Globus pallidus (tissue), 1 donor: ENCODE measurements at regions not wholly inside any gene's neighbourhood (a gene's known extent, or its start where the extent isn't known, plus 50 kb on each side); places are given as distances from the start of the nearest gene placed in this dataset.
"Not testable (repeated sequence)": the region's sequence is repeated elsewhere in the genome, so short reads cannot be mapped to it uniquely, and the experiment has no call there.

Source experiments
- DNase-seq: peaks from one replicate; pipeline ENCODE4 v3.0.0-alpha.2; 2015; ENCODE audit warnings: low spot score

DNA sequence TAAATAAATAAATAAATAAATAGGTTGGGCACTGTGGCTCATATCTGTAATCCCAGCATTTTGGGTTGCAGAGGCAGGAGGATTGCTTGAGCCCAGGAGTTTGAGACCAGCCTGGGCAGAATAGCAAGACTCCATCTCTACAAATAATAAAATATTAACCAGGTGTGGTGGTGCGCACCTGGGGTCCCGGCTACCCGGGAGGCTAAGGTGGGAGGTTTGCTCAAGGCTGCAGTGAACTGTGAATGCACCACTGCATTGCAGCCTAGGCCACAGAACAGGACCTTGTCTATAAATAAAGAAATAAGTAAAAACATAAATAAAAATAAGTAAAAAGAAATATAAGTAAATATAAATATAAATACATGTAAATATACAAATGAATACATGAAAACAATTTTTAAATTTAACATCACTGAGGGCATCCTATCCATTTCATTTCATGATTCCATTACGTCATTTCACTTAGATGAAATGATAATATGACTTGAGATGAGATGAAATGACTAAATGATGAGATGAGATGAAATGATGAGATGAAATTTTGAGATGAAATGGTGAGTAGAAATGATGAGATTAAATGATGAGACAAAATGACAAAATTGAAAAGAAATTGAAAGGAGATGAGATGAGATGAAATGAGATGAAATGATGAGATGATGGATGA lies 233.4 kb downstream of the GOLGA6L6 start:
- not testable (repeated sequence) for DNase-seq

DNA sequence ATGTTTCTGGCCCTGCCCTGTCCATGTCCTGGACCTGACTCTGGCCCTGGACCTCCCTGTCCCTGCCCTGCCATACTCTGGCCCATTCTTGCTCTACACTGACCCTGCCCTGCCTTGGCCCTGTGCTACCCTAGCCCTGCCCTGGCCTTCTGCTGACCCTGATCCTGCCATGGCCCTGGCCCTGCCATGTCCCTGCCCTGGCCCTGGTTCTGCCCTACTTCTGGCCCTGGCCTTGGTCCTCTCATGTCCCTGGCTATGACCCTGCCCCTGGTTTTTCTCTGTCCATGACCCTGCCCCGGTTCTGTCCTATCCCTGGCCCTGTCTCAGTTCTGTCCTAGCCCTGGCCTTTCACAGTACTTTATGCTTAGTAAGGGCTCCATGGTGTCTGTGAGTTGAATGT lies 234.5 kb downstream of the GOLGA6L6 start:
- not testable (repeated sequence) for DNase-seq

- DNase-seq, result not testable (repeated sequence)
Observed at GRCh38 chr15:20306497-20307106, 235.0 kb downstream of the GOLGA6L6 start.

DNA sequence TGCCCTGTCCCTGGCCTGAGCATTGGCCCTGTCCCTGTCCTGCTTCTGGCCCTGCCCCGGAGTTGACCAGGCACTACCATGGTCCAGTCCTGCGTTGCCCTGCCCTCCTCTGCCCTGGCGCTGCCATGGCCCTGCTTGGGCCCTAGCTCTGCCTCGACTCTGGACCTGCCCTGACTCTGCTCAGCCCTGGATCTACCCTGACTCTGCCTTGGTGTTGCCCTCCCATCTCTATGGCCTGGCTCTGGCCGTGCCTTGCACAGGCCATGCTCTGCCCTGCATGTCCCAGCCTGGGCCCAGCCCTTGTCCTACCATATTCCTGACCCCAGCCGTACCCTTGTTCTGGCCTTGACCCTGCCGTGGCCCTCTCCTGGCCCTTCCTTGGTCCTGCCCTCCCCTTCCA lies 235.7 kb downstream of the GOLGA6L6 start:
- DNase-seq, result not testable (repeated sequence)

DNA sequence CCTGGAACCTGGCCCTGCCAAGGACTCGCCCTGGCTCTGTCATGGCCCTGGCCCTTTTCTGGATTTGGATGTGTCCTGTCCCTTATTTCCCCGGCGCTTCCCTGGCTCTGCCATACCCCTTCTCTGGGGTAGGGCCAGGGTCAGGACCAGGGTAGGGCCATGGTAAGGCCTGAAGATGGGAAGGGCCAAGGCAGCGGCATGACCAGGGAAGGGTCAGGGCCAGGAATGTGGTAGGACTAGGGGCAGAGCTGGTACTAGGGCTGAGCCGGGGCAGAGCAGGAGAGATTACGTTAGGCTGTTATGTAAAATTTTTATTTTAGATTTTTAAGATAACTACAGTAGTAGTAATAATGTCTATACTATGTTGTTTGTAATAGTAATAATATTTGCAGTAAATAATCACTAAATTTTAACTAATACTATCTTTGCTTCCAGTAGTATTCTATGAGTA lies 236.6 kb downstream of the GOLGA6L6 start:
- DNase-seq, result not testable (repeated sequence)

DNA sequence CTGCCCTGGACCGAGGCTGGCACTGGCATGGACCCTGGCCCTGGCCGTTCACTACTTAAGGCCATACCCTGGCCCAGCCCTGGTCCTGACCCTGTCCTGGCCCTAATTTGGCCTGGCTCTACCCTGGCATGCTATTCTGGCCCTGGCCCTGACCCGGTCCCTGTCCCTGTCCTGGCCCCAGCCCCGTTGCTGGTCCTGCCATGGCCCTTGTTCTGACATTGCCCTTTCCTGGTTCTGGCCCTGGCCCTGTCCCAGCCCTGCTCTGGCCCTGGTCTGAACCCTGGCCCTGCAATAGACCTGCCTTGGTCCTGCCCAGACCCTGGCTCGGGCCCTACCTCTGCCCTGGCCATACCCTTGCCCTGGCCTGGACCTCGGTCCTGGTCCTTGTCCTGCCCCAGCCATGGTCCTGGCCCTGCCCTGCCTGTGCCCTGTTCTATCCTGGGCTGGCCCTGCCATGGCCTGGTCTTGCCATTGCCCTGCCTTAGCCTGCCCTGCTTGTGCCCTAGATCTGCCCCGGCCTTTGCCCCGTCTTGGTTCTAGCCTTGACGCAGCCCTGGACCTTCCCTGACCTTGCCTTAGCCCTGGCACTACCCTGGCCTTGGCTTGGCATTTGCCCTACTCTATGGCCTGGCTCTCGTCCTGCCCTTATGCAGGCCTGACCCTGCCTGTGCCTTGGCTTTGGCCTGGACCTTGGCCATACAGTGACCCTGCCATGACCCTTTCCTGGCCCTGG lies 237.2 kb downstream of the GOLGA6L6 start:
- DNase-seq, result not testable (repeated sequence)

DNA sequence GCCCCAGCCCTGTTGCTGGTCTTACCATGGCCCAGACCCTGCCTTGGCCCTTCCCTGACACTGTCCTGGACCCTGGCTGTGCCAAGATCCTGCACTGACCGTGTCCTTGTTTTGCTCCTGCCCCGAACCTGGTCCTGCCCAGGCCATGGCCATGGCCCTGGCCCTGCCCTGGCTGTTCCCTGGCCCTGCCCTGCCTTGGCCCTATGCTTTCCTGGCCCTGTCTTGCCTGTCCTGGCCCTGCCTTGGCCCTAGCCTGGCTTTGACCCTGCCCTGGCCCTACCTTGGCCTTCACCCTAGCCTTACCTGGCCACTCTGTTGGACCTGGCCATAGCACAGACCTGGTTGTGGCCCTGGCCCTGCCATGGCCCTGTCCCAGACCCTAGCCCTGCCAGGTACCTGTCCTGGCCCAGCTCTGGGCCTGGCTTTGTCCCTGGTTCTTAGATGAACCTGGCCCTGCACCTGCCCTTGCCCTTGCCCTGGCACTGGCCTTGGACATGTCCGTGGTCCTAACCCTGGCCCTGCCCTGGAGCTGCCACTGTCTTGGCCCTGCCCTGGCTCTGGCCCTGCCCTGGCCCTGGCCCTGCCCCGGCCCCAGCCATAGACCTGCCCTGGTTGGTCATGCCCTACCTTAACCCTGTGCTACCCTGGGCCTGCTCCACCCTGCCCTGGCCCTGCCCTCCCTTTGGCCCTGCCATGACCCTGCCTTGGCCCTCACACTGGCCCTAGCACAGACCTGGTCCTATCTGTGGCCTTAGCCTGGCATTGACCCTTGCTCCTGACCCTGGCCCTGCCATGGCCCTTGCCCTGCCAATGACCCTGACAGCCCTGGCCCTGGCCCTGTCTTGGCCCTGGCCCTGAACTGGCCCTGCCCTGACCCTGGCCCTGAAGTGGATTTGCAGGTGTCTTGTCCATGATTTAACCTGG lies 238.1 kb downstream of the GOLGA6L6 start:
- not testable (repeated sequence) for DNase-seq

- DNase-seq, result not testable (repeated sequence)
Observed at GRCh38 chr15:20302141-20303069, 239.2 kb downstream of the GOLGA6L6 start.

GRCh38 chr15:20301471-20302081 lies 240.0 kb downstream of the GOLGA6L6 start:
- not testable (repeated sequence) for DNase-seq

GRCh38 chr15:20301041-20301390 lies 240.6 kb downstream of the GOLGA6L6 start:
- not testable (repeated sequence) for DNase-seq

DNA sequence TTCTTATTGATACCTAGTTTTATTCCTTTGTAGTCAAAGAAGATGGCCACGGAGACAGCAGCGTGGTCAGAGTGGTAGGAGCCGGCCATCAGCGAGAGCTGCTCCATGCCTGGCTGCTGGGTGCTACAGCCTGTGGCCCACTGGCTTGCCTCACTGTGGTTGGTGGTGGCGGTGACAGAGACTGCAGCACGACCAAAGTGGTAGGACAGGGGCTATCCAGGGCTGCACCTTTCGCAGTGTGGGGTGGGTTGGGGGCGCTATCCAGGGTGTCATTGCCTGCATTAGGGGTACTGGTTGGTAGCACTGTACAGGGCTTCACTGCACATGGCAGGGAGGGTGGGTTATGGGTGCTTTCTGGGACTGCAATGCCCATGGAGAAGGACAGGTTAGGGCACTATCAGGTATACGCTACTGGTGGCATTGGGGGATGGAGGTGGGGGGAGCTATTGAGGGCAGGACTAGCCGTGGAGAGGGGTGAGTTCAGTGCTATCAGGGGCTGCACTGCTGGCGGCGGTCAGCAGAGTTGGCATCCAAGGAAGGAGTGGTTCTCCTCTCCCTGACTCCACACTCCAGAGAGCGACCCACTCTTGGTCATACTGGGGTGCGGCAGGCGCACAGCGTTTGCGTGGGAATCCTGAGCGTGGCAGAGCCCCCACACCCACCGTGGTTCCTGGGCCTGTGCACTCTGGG lies 241.1 kb downstream of the GOLGA6L6 start:
- DNase-seq, result not testable (repeated sequence)

GRCh38 chr15:20297603-20298123 lies 243.9 kb downstream of the GOLGA6L6 start:
- not testable (repeated sequence) for DNase-seq

DNA sequence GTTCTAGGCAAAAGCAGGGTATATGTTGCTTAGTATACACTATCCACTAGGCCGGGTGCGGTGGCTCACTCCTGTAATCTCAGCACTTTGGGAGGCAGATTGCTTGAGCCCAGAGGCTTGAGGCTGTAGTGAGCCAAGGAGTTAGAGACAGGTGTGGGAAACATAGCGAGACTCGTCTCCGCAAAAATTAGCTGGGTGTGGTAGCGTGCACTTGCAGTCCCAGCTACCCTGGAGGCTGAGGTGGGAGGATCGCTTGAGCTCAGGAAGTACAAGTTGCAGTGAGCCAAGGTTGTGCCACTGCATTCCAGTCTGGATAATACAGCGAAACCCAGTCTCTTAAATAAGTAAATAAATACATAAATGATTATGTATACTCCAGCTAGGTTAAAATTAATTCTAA lies 245.3 kb downstream of the GOLGA6L6 start:
- DNase-seq, result not testable (repeated sequence)

GRCh38 chr15:20295238-20295811 lies 246.3 kb downstream of the GOLGA6L6 start:
- no peak for DNase-seq

- DNase-seq, result no peak
Observed at GRCh38 chr15:20294651-20295237, 246.9 kb downstream of the GOLGA6L6 start.

GRCh38 chr15:20292422-20293005 lies 249.1 kb downstream of the GOLGA6L6 start:
- DNase-seq, result not testable (repeated sequence)

DNA sequence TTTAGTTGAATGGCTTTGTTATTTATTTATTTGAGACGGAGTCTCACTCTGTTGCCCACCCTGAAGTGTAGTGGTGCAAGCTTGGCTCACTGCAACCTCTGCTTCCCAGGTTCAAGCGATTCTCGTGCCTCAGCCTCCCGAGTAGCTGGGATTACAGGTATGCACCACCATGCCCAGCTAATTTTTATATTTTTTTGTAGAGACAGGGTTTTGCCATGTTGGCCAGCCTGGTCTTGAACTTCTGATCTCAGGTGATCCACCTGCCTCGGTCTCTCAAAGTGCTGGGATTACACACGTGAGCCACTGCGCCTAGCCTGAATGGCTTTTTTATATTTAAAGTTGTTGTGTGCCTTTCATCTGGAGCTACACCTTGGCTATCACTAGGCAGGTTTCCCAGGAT lies 250.0 kb downstream of the GOLGA6L6 start:
- not testable (repeated sequence) for DNase-seq

GRCh38 chr15:20290606-20291005 lies 251.0 kb downstream of the GOLGA6L6 start:
- not testable (repeated sequence) for DNase-seq
